ENCODE measurements at regions not wholly inside any gene's neighbourhood (a gene's known extent, or its start where the extent isn't known, plus 50 kb on each side); places are given as distances from the start of the nearest gene placed in this dataset.

DNA sequence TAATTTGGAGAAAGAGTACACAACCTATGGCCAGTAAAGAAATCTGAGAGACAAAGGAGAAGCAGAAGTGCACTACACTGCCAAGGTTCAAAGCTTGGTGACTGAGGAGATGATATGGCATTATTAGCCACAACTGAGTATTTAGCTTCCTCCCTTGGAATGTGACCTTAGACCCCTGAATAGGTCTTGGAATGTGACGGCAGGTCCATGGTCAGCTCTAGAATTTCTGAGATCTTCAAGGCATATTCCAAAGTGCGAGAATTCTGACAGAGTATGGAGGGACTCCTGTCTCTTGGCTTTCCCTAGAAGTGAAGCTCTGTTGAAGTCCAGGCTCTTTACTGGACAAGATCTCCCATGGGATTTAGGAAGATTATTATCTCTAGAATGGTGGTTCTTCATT lies 130.0 kb upstream of the FN1 start (continued):
- TF ChIP-seq, protein P1, sequence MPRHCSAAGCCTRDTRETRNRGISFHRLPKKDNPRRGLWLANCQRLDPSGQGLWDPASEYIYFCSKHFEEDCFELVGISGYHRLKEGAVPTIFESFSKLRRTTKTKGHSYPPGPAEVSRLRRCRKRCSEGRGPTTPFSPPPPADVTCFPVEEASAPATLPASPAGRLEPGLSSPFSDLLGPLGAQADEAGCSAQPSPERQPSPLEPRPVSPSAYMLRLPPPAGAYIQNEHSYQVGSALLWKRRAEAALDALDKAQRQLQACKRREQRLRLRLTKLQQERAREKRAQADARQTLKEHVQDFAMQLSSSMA (CRISPR knock-in tag; IDR thresholded peaks at IDR 0.05) = no peak
- TF ChIP-seq ARNTL (CRISPR knock-in tag; IDR thresholded peaks at IDR 0.05) (no peak), GATAD1 (CRISPR knock-in tag; IDR thresholded peaks at IDR 0.05) (no peak), TP53 (CRISPR knock-in tag; conservative IDR thresholded peaks at IDR 0.05) (no peak), EP300 (IDR thresholded peaks at IDR 0.05; ENCODE audit: low read depth in 2 of 2, low read length in 2 of 2) (no peak), EP300 (CRISPR knock-in tag; IDR thresholded peaks at IDR 0.05; ENCODE audit: borderline replicate concordance) (no peak), ZNF788 (CRISPR knock-in tag; IDR thresholded peaks at IDR 0.05; ENCODE audit: borderline replicate concordance) (no peak), NFIC (IDR thresholded peaks at IDR 0.05; ENCODE audit: low read length) (no peak), ZNF235 (CRISPR knock-in tag; IDR thresholded peaks at IDR 0.05; ENCODE audit: borderline replicate concordance) (no peak), CHD4 (IDR thresholded peaks at IDR 0.05; ENCODE audit: borderline replicate concordance, low read length) (no peak)
- TF ChIP-seq, protein P2, sequence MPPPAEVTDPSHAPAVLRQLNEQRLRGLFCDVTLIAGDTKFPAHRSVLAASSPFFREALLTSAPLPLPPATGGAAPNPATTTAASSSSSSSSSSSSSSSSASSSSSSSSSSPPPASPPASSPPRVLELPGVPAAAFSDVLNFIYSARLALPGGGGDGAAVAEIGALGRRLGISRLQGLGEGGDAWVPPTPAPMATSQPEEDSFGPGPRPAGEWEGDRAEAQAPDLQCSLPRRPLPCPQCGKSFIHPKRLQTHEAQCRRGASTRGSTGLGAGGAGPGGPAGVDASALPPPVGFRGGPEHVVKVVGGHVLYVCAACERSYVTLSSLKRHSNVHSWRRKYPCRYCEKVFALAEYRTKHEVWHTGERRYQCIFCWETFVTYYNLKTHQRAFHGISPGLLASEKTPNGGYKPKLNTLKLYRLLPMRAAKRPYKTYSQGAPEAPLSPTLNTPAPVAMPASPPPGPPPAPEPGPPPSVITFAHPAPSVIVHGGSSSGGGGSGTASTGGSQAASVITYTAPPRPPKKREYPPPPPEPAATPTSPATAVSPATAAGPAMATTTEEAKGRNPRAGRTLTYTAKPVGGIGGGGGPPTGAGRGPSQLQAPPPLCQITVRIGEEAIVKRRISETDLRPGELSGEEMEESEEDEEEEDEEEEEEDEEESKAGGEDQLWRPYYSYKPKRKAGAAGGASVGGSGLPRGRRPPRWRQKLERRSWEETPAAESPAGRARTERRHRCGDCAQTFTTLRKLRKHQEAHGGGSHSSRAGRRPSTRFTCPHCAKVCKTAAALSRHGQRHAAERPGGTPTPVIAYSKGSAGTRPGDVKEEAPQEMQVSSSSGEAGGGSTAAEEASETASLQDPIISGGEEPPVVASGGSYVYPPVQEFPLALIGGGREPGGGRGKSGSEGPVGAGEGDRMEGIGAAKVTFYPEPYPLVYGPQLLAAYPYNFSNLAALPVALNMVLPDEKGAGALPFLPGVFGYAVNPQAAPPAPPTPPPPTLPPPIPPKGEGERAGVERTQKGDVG (CRISPR knock-in tag; IDR thresholded peaks at IDR 0.05; ENCODE audit: borderline replicate concordance) = no peak

DNA sequence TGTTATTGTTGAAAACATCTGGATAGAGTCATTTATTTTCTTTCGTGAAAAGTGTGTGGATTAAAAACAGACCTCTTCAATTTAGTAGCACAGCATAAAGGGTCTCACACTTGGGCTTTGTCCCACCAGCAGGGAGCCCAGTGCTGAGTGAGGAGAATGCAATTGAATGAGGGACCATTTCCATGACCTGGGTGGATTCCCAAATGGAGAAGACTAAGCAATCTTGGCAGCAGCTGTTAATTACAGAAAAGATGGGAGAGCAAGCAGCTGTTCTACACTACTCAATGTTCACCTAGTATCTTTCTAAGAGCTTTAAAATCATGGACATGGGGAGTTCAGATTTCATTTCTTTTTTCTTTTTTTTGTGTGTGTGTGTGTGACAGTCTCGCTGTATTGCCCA lies 121.8 kb upstream of the FN1 start:
- H3K9ac ChIP-seq (ENCODE audit: insufficient read depth, low read depth, low read length) = no peak overlapping the region
- no peak overlapping the region for H2AFZ ChIP-seq (ENCODE audit: low read length)
- POLR2A ChIA-PET = no interaction called here
- no peak for FAIRE-seq
- H4K20me1 ChIP-seq (ENCODE audit: insufficient read depth, low read length) = no peaks in the 10 kb centered on the region
- BruUV-seq (replicated peaks) = no TSS peak
- 98% methylated on average over 2 of the region's 2 CpGs for WGBS (ENCODE audit: low lambda C conversion rate)
- in situ Hi-C loops (cut with HindIII; ENCODE audit: extremely low pct_ligation_motif_present, low pct_unique_long_range_greater_than_20kb) = no loop called here
- H3K4me2 ChIP-seq (ENCODE audit: low read depth, low read length) = no peak overlapping the region
- peaks cover 11% of the 10 kb centered on the region; the same call in 1 of the 2 replicates for H3K9me3 ChIP-seq (ENCODE audit: low read length)
- intact Hi-C loops (cut with micrococcal nuclease; ENCODE audit: unreplicated experiment) = no loop called here
- no peak for DNase-seq (ENCODE audit: low spot score)
- peaks cover 7% of the 10 kb centered on the region for H3K4me1 ChIP-seq (ENCODE audit: insufficient read depth, low read length)
- no peaks in the 10 kb centered on the region for H3K27me3 ChIP-seq (ENCODE audit: control insufficient read depth in 1 of 2, insufficient read depth in 2 of 2, low read length in 2 of 2)
- H3K36me3 ChIP-seq (replicated peaks in 1 of 2; ENCODE audit: control insufficient read depth in 1 of 2, insufficient read depth in 2 of 2, low read length in 2 of 2) = no peaks in the 10 kb centered on the region
- ATAC-seq = no peak
- CTCF ChIA-PET (ENCODE audit: low intra/inter-chr PET ratio, low total read pairs) = no interaction called here
- H3K79me2 ChIP-seq (ENCODE audit: insufficient read depth, low read length) = no peaks in the 10 kb centered on the region
- no peak overlapping the region for H3K4me3 ChIP-seq (replicated peaks in 1 of 3; ENCODE audit: insufficient read depth in 1 of 3, low read depth in 2 of 3, low read length in 3 of 3)
- H3K27ac ChIP-seq (ENCODE audit: extremely low read length, insufficient read depth, low read length) = no peak overlapping the region
- TF ChIP-seq, protein P3, sequence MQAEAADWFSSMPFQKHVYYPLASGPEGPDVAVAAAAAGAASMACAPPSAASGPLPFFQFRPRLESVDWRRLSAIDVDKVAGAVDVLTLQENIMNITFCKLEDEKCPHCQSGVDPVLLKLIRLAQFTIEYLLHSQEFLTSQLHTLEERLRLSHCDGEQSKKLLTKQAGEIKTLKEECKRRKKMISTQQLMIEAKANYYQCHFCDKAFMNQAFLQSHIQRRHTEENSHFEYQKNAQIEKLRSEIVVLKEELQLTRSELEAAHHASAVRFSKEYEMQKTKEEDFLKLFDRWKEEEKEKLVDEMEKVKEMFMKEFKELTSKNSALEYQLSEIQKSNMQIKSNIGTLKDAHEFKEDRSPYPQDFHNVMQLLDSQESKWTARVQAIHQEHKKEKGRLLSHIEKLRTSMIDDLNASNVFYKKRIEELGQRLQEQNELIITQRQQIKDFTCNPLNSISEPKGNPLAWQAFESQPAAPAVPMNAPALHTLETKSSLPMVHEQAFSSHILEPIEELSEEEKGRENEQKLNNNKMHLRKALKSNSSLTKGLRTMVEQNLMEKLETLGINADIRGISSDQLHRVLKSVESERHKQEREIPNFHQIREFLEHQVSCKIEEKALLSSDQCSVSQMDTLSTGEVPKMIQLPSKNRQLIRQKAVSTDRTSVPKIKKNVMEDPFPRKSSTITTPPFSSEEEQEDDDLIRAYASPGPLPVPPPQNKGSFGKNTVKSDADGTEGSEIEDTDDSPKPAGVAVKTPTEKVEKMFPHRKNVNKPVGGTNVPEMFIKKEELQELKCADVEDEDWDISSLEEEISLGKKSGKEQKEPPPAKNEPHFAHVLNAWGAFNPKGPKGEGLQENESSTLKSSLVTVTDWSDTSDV (CRISPR knock-in tag; IDR thresholded peaks at IDR 0.05) = no peak
- TF ChIP-seq ZKSCAN8 (CRISPR knock-in tag; IDR thresholded peaks at IDR 0.05; ENCODE audit: borderline replicate concordance) = no peak
- TF ChIP-seq ZFYVE20 (CRISPR knock-in tag; IDR thresholded peaks at IDR 0.05; ENCODE audit: borderline replicate concordance, low read depth) = no peak
- no peak for TF ChIP-seq SRSF9 (IDR thresholded peaks at IDR 0.05; ENCODE audit: borderline replicate concordance, insufficient read depth, low read depth, low read length, poor library complexity, severe bottlenecking)
- TF ChIP-seq, protein P4, sequence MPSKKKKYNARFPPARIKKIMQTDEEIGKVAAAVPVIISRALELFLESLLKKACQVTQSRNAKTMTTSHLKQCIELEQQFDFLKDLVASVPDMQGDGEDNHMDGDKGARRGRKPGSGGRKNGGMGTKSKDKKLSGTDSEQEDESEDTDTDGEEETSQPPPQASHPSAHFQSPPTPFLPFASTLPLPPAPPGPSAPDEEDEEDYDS (CRISPR knock-in tag; IDR thresholded peaks at IDR 0.05) = no peak
- TF ChIP-seq MAFF (IDR thresholded peaks at IDR 0.05; ENCODE audit: low read depth, low read length) = no peak
- TF ChIP-seq RBFOX2 (IDR thresholded peaks at IDR 0.05; ENCODE audit: low read depth, low read length) = no peak

Data from HepG2 (cell line).